GM18858 (cell line): ENCODE measurements at regions not wholly inside any gene's neighbourhood (a gene's known extent, or its start where the extent isn't known, plus 50 kb on each side); places are given as distances from the start of the nearest gene placed in this dataset.

Source experiments
- ATAC-seq: cut with Tn5 transposase; IDR thresholded peaks from one replicate; pipeline ENCODE4 v1.9.1; 2021; ENCODE audit not compliant: unreplicated experiment

- no peak for ATAC-seq
These were observed 317.0 kb upstream of the SULF2 start for GRCh38 chr20:48102076-48102787.

- ATAC-seq = no peak
These were observed 315.2 kb upstream of the SULF2 start for GRCh38 chr20:48100483-48100882.

GRCh38 chr20:48098866-48099265, 313.6 kb upstream of the SULF2 start:
- ATAC-seq = no peak

GRCh38 chr20:48098099-48098498, 312.8 kb upstream of the SULF2 start:
- ATAC-seq = no peak

- no peak for ATAC-seq
These were observed 311.9 kb upstream of the SULF2 start for GRCh38 chr20:48096957-48097890.

- ATAC-seq = no peak
These were observed 311.1 kb upstream of the SULF2 start for GRCh38 chr20:48096212-48096875.

- no peak for ATAC-seq
These were observed 309.7 kb upstream of the SULF2 start for GRCh38 chr20:48094944-48095343.

- ATAC-seq = no peak
These were observed 309.0 kb upstream of the SULF2 start for GRCh38 chr20:48094196-48094749.

- no peak for ATAC-seq
These were observed 307.5 kb upstream of the SULF2 start for GRCh38 chr20:48092596-48093280.

- no peak for ATAC-seq
These were observed 305.5 kb upstream of the SULF2 start for GRCh38 chr20:48090784-48091183.

- ATAC-seq = no peak
These were observed 305.0 kb upstream of the SULF2 start for GRCh38 chr20:48090314-48090713.

- no peak for ATAC-seq
These were observed 295.3 kb upstream of the SULF2 start for GRCh38 chr20:48080583-48080982.

GRCh38 chr20:48079028-48079427, 293.7 kb upstream of the SULF2 start:
- ATAC-seq = no peak

GRCh38 chr20:48076747-48077146, 291.5 kb upstream of the SULF2 start:
- no peak for ATAC-seq

- ATAC-seq = no peak
These were observed 291.0 kb upstream of the SULF2 start for GRCh38 chr20:48076247-48076646.

- ATAC-seq = no peak
These were observed 290.4 kb upstream of the SULF2 start for GRCh38 chr20:48075591-48076174.

GRCh38 chr20:48070991-48071652, 285.8 kb upstream of the SULF2 start:
- ATAC-seq = no peak

- no peak for ATAC-seq
These were observed 284.3 kb upstream of the SULF2 start for GRCh38 chr20:48069596-48069995.

- ATAC-seq = no peak
These were observed 281.6 kb upstream of the SULF2 start for GRCh38 chr20:48066851-48067250.

GRCh38 chr20:48066246-48066645, 281.0 kb upstream of the SULF2 start:
- no peak for ATAC-seq
